ENCODE measurements at regions not wholly inside any gene's neighbourhood (a gene's known extent, or its start where the extent isn't known, plus 50 kb on each side); places are given as distances from the start of the nearest gene placed in this dataset.

DNA sequence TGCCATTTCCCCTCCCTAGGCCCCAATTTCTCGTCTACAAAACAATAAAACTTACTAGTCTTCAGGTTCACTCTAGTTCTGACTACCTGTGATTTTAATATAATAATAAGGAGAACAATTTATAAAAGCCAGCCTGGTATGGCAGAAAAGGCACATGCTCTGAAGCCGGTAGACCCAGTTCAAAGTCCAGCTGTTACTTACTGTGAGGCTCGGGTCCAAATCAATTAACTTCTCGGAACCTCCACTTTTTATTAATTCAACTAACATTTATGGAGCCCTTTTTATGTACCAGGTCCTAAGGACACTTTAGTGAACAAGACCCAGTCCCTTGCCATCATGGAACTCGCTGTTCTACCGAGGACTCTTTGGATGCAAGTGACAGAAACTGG is 53.8 kb upstream of the SMAD3 start:
- no peak overlapping the region for H3K9ac ChIP-seq (ENCODE audit: low read depth in 2 of 2, low read length in 2 of 2)
- intact Hi-C loops (cut with DNase I), result no loop called here
- TF ChIP-seq, protein P1, sequence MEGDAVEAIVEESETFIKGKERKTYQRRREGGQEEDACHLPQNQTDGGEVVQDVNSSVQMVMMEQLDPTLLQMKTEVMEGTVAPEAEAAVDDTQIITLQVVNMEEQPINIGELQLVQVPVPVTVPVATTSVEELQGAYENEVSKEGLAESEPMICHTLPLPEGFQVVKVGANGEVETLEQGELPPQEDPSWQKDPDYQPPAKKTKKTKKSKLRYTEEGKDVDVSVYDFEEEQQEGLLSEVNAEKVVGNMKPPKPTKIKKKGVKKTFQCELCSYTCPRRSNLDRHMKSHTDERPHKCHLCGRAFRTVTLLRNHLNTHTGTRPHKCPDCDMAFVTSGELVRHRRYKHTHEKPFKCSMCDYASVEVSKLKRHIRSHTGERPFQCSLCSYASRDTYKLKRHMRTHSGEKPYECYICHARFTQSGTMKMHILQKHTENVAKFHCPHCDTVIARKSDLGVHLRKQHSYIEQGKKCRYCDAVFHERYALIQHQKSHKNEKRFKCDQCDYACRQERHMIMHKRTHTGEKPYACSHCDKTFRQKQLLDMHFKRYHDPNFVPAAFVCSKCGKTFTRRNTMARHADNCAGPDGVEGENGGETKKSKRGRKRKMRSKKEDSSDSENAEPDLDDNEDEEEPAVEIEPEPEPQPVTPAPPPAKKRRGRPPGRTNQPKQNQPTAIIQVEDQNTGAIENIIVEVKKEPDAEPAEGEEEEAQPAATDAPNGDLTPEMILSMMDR (IDR thresholded peaks at IDR 0.05), result no peak
- H3K4me3 ChIP-seq, result no peak overlapping the region
- no peaks in the 10 kb centered on the region for H3K27me3 ChIP-seq
- no peaks in the 10 kb centered on the region for H3K36me3 ChIP-seq
- no peaks in the 10 kb centered on the region for H3K9me3 ChIP-seq
- no peaks in the 10 kb centered on the region for H3K4me1 ChIP-seq
- no peak overlapping the region for H3K27ac ChIP-seq
- no peak for DNase-seq

- TF ChIP-seq, protein P1 (IDR thresholded peaks at IDR 0.05), result no peak
- H3K36me3 ChIP-seq, result no peaks in the 10 kb centered on the region
- no peaks in the 10 kb centered on the region for H3K27me3 ChIP-seq
- H3K27ac ChIP-seq, result no peak overlapping the region
- no peak overlapping the region for H3K9ac ChIP-seq (ENCODE audit: low read depth in 2 of 2, low read length in 2 of 2)
- H3K4me1 ChIP-seq, result no peaks in the 10 kb centered on the region
- no peak for DNase-seq
- no peak overlapping the region for H3K4me3 ChIP-seq
- intact Hi-C loops (cut with DNase I), result no loop called here
- H3K9me3 ChIP-seq, result no peaks in the 10 kb centered on the region
Observed at GRCh38 chr15:67013696-67014095, 51.7 kb upstream of the SMAD3 start.
